GM23248 (cell line): ENCODE measurements at regions not wholly inside any gene's neighbourhood (a gene's known extent, or its start where the extent isn't known, plus 50 kb on each side); places are given as distances from the start of the nearest gene placed in this dataset.

ENCODE experiments used
- EZH2 ChIP-seq: fragments of 200-600 bp; sonication (generic); IDR thresholded peaks from 2 replicates; pipeline ENCODE4 v1.6.1; 2018; ENCODE audit warnings: antibody characterized with exemption, mild to moderate bottlenecking; ENCODE audit not compliant: insufficient read depth, poor library complexity, severe bottlenecking
- EZH2phosphoT487 ChIP-seq: fragments of 200-600 bp; sonication (generic); IDR thresholded peaks from 2 replicates; pipeline ENCODE4 v1.6.1; 2018; ENCODE audit warnings: antibody characterized with exemption, moderate library complexity, mild to moderate bottlenecking, low read depth; ENCODE audit not compliant: insufficient read depth

DNA sequence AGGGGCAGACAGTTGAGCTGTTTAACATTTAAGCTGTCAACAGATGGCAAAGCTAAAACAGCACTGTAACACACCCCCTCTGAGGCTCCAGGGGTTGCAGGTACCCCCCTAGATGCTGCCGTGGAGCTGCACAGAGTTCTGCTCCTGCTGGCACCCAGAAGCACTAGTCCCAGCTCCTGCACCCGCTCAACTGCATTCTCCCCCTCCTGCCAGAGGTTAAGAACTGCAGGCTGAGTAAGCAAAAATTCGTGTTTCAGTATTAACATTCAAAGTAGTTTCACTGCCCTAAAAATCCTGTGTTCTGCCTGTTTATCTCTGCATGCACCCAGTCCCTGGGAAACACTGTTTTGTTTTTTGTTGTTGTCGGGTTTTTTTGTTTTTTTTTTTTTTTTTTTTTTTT is 790.8 kb upstream of the KCND2 start:
- TF ChIP-seq EZH2 (no peak), EZH2phosphoT487 (no peak)
